Activated CD8-positive, alpha-beta memory T cell treated with anti-CD3 and anti-CD28 coated beads, Interleukin-2, amount 10 ng/mL, durations not matched to agents 7 days and 5 days (primary cell): ENCODE measurements at regions not wholly inside any gene's neighbourhood (a gene's known extent, or its start where the extent isn't known, plus 50 kb on each side); places are given as distances from the start of the nearest gene placed in this dataset.
A peak's percentile ranks its signal among the peaks of the same experiment; 100 is the strongest.
"Not testable (repeated sequence)": the region's sequence is repeated elsewhere in the genome, so short reads cannot be mapped to it uniquely, and the experiment has no call there.

Source experiments
- ATAC-seq: fragments of 150-1000 bp; cut with Tn5 transposase; one replicate; pipeline ENCODE4 v1.10.0; 2021; ENCODE audit warnings: moderate library complexity
- CTCF ChIA-PET: fragments of 350-600 bp; sonication (Branson Sonifier 250); formaldehyde crosslinking; loops from one replicate; lab custom pipeline; 2021; ENCODE audit warnings: antibody characterized with exemption; lab: Charles Lee
- DNase-seq: peaks from one replicate; pipeline ENCODE4 v3.0.0-alpha.2; 2020
- H3K27ac Mint-ChIP-seq: one replicate; pipeline ENCODE4 v1.8.0; 2021; ENCODE audit warnings: mild to moderate bottlenecking, mixed read lengths
- H3K27me3 Mint-ChIP-seq: one replicate; pipeline ENCODE4 v1.8.0; 2021; ENCODE audit warnings: mixed read lengths
- H3K36me3 Mint-ChIP-seq: one replicate; pipeline ENCODE4 v1.8.0; 2021; ENCODE audit warnings: mild to moderate bottlenecking, mixed read lengths
- H3K4me1 Mint-ChIP-seq: one replicate; pipeline ENCODE4 v1.8.0; 2021; ENCODE audit warnings: mixed read lengths
- H3K4me3 Mint-ChIP-seq: one replicate; pipeline ENCODE4 v1.8.0; 2021; ENCODE audit warnings: mild to moderate bottlenecking, moderate library complexity, mixed read lengths
- H3K9me3 Mint-ChIP-seq: one replicate; pipeline ENCODE4 v1.8.0; 2022; ENCODE audit warnings: low read depth, mixed read lengths

DNA sequence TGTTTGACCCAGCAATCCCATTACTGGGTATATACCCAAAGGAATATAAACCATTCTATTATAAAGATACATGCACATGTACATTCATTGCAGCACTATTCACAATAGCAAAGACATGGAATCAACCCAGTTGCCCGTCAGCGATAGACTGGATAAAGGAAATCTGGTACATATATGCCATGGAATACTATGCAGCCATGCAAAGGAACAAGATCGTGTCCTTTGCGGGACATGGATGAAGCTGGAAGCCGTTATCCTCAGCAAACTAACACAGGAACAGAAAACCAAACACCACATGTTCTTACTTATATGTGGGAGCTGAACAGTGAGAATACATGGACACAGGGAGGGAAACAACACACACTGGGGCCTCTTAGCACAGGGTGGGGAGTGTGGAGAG lies 95.1 kb downstream of the USP22 start:
- ATAC-seq, H3K9me3 Mint-ChIP-seq, DNase-seq, H3K36me3 Mint-ChIP-seq, H3K4me1 Mint-ChIP-seq, H3K27ac Mint-ChIP-seq, CTCF ChIA-PET, H3K4me3 Mint-ChIP-seq: not testable (repeated sequence)
- H3K27me3 Mint-ChIP-seq: peaks cover 25% of the 10 kb centered on the region

DNA sequence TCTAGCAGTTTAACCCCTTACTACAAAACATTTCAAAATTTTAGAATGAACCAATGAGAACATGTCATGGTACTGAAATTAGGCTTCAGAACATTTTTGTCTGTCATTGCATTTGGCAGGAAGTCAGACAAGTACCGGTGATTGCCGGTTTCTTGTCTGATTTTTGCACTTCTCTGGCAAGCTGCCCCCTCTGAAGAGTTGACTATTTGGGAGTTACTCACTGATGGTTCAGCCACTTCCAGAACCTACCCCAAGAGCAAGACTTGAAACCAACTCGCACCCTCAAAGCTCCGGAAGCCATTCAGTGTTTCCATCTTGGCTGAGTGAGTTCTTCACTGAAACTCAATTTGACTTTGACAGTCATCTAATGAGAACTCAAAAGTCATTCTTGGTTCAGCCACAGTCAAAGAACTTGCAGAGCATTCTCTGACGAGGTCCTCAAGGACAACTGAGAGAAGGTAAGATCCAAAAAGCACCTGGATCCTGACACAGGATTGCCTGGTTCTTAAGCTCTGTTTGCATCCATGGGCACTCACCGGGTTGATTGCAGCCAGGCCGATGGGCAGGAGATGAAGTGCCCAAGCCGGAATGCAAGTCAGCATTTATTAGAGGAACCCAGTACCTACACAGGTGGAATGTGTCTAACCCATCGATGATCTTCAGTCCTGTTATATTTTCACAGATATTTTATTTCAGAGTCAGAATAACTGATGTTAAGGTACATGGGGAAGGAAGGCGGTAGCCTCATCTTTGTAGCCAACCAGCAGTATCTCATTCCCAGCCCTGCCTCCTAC lies 93.6 kb downstream of the USP22 start:
- no peak for DNase-seq

More for the DNA sequence above, 93.6 kb downstream of the USP22 start:
- peak; percentile 23 for ATAC-seq
- H3K4me3 Mint-ChIP-seq: no peak overlapping the region
- H3K27me3 Mint-ChIP-seq: peaks cover 25% of the 10 kb centered on the region
- H3K27ac Mint-ChIP-seq: no peak overlapping the region
- H3K9me3 Mint-ChIP-seq: no peaks in the 10 kb centered on the region
- H3K4me1 Mint-ChIP-seq: no peaks in the 10 kb centered on the region
- no peaks in the 10 kb centered on the region for H3K36me3 Mint-ChIP-seq
- CTCF ChIA-PET: no interaction called here
